Dermis blood vessel endothelial cell (primary cell): ENCODE measurements at regions not wholly inside any gene's neighbourhood (a gene's known extent, or its start where the extent isn't known, plus 50 kb on each side); places are given as distances from the start of the nearest gene placed in this dataset.

Source experiments
- DNase-seq: peaks from one replicate; pipeline ENCODE4 v3.0.0; 2010

DNA sequence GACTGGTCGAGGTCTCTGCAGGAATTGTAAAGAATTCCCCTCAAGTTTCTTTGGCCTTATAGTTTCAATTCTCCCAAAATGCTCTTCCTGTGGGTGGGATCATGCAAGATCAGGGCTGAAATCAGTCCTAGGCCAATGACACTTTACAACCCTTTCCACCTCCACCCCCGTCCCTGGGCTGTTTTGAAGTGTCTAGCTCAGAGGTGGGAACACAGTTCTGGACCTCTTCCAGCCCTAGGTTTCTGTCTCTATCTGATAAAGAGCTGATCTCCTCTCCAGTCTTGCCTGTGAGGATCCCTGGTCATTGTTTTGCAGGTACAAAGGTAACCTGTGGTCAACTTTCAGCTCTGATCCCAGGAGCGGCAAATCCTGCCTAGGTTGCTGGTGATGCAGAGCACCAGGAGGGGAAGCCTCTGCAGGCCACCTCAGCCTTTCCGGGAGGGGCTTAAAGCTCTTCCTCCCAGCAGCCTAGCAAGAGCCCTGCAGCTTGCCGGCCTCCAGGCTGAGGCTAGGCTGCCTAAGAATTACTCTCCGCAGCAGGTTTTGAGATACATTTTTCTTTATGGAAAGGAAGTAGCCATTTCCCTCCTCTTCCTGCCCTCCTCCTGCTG lies 69.8 kb upstream of the WIPF1 start:
- peak; percentile 41 for DNase-seq

DNA sequence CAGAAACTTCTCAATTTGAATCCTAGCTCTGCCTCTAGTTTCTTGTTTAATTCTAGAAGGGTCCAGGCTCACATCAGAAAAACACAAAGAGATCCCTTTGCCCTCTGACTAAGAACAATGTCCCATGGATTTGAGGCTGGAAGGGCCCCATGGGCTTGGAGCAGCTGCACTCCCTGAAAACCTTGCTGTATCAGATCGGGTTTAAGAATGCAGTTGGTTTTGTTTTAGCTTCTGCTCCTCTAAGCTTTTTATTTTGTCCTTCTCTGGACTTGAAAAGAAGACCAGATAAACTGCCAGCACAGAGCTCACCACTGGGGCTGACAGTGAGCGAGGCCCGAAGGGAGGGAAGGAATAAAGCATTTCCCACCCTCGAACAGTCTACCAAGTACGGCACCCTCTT lies 69.2 kb upstream of the WIPF1 start:
- DNase-seq: no peak

DNA sequence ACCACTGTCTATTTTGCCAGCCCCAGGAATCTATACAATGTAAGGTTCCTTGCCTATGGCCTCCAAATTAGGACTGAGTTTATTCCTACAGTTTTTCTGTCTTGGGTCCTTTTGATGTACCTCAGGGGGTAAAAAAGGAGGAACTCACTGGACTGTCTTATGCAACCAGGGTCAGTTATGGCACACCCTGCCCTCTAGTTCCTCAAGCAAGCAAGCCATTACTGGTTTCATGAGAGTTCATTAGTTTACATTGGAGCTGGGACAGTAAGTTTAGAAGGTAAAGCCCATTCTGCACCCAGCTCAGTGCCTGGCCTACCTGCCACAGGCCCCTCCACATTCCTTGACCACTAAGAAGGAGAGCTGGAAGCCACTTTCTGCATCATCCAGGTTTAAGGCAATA lies 68.7 kb upstream of the WIPF1 start:
- no peak for DNase-seq

DNA sequence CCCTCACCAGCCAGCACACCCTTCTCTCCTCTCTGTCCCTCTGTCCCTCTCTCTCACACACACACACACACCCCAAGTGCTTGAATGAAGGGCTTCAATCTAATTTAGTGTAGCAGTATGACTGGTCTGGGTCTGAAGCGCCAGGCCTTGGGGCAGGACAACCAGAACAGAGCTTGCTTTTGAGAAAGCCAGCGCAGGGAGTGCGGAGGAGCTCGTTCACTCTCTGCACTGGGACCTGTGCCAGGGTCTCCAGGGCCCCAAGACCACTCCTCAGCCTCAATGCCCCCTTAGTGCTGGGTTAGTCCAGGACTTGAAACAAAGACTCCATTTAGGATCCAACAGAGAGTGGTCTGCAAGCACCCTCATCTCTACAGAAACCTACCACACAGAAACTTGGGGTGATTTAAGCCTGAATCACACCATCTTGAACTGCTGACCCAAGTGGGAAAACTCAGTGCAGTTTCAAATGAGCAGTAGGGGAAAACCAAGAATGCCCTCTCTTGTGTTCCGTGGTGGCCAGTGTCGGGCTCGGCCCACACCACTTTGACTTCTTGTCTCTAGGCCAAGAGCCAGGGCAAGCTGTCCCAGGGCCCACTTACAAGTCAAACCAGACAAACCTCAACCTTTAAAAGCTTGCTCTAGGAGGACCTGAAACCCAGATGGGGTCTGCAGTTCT lies 66.6 kb upstream of the WIPF1 start:
- DNase-seq: no peak

DNA sequence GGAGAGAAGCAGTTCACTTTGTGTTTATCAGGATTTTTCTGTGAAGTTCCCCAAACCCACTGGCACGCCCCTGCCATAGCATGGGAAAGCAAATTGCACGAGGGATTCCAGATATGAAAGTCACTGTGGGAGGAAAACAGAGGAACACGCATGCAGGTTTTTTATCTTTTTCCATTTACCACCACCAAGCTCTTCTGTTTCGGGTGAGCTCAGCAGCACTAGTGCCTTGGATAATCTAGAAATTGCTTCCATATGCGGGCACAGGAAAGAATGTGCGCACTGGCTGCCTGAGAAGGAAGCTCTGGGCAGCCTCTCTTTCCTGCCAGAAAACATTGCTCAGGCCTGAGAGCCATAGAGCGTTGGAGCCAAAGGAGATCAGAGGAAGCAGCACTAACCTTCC lies 65.9 kb upstream of the WIPF1 start:
- DNase-seq: peak; percentile 68

DNA sequence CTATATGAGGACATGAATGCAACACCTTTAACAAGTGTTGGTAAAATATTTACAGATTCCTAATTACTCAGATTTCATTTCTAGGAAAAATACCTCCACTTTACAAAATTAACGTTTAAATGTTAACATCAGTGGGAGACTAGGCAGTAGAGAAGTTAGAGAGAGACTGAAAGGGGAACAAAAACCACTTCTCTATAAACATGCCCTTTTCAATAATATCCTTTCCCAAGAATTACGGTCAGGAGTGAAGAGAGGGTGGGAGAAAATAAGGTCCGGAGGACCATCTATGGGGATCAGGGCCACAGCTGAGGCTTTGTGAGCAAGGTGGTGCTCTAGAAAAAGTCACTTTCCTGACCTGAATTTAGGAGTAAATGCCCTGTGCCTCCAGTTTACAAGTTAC lies 65.3 kb upstream of the WIPF1 start:
- DNase-seq: no peak

DNA sequence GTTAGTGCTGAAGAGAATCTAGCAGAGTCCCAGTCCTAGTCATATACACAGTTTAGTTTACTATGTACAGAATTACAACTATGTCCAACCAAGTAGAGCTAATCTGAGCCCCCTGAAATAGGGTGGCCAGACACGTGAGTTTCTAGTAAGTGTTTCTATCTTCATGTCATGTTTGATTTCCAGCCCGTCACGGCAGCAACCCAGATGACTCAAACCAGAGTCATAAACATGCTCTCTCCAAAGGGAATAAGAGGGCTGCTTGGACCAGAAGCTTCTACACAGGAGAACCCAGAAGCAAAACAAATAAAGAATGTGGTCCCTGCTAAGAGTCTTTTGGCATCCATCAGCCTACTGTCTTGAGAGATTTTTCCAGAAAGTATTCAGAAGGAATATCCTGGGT lies 64.9 kb upstream of the WIPF1 start:
- peak; percentile 21 for DNase-seq

DNA sequence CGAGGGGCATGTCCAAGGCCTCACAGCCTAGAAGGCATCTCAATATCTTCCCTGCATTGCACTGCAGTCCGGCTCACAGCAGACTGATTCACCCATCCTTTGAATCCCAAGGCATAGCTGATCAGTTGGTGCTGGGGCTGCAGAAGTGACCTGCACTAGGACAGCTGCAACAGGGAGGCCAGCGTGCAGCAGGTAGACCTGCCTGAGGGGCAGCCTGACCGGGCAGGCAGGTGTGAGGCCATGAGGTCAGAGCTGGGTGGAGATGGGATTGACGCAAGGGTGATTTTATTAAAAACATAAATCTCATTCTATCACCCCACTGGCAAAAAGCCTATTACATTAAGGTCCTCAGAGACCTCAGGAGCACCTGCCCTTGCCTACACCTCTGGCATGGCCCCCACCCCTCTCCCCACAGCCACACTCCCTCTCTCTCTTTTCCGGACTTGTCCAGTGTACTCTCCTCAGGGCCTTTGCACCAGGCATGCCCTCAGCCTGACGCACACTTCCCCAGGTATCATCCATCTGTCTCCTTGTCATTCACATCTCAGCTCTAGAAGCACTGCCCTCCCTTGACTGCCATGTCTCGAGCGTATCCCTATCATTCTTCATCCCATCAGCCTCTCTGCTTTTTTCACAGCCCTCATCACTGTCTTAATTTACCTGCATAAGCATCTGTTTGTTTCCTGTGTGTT lies 63.5 kb upstream of the WIPF1 start:
- DNase-seq: no peak

DNA sequence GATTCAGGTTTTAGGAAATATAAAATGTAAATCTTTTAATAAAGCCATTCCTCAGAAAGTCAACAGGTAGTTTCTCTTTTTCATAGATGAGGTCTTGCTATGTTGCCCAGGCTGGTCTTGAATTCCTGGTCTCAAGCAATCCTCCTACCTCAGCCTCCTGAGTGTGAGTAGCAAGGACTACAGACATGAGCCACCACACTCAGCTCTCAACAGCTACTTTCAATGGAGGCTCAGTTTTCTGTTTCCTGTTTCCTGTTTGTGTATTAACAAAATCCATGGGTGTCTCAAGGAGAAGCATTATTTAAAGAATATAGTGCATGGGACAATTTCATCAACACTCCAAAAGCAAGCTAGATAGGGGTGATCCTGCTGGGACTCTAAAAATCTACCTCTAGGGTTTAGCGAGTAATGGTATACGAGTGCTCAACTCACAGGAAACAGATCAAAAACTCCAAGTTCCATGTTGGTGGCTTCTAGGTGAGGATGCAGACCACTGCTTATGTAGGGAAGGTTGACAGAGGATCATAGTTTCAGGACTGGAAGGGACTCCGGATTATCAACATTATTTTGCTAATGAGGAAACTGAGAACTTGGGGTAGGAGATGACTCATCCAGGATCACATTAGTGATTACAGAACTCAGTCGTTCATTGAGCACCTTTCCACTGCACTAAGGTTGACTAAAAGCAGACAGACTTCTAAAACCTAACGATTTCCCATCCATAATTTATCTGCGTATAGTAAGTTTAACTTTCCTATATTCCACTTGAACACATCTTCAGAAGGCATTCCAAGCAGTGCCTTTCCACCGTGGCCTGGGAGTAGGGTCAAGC lies 61.7 kb upstream of the WIPF1 start:
- DNase-seq: no peak

DNA sequence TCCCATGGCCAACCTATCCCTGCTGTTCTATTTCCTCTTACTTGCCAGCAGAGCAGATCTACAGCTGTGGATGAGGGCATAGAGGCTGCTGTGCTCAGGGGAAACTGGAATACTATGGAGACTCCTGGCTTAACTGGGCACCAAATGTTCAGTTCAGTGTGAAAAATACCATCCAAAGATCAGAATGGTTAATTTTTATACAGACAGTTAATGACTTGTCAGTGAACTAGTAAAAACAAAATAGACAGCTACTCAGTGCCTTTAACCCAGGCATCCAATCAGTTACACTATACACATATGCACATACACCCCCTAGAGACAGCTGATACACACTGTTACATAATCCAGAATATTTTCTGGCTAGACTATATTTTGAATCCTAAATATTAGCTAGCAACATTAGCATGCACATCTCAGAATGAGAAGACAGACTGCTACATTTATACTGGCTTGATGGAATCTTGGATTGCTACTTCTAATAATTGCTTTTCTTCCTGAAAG lies 59.1 kb upstream of the WIPF1 start:
- no peak for DNase-seq

DNA sequence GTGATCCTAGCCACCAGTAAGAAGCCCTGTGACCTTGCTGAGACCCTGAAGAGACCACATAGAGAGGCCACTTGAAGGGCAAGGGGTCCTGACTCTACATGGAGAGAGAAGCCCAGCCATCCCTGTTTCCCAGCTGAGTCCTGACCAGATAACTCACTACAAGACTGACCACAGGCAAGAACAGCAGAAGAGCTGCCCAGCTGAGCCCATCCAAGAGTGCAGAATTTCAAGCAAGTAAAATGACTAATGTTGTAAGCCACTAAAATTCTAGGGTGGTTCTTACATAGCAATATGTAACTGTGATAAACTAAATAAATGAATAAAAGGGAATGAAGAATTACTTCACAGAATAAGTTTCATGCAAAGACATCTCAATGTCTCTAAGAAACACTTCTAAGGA lies 58.4 kb upstream of the WIPF1 start:
- no peak for DNase-seq

DNA sequence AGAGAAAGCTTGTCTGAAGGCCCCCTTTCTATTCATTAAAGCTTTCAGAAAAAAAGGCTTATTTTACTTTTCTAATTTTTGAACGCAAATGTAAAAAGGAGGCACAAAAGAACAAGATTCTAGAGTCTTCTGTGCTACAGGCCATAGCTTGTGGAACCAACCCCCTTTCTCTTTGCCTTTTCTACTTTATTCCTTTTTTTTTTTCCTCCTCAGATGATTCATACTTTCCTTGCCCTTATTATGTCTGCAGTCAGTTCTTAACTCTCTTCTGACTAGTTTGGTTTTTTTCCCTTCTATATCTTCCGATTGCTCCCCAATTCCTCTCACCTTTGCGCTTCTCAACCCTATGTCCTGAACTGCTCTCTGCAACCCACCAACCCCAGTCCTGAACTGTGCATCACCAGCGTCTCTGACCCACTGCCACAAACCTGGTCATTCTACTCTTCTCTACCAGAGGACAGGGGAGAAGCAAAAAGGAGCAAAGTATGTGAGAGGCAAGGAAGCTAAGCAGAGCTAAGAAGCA lies 56.9 kb upstream of the WIPF1 start:
- DNase-seq: no peak

DNA sequence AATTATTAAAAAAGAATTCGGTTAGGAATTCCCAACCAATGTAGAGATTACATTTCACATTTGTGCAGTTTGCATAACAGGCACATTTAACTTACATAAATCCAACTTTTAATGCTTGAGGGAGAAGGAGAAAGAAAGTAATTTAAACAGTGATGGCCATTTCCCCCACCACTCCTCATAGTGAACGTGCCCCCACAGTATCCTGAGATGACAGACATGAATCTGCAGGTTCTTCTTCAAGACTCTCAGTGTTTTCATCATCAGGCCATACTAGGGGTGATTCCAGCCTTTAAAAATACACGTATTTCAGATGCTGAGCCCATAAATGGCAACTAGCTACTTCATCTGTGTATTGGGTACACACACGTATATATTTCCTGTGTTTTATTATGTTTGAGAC lies 51.3 kb upstream of the WIPF1 start:
- no peak for DNase-seq
